NB4 (cell line): ENCODE measurements at regions not wholly inside any gene's neighbourhood (a gene's known extent, or its start where the extent isn't known, plus 50 kb on each side); places are given as distances from the start of the nearest gene placed in this dataset.

Experiments used
- DNase-seq: peaks from one replicate; pipeline ENCODE4 v3.0.0; 2010; ENCODE audit warnings: low read depth
- H3K4me3 ChIP-seq: one replicate; pipeline ENCODE4 v1.5.1; 2011; ENCODE audit warnings: mild to moderate bottlenecking, low read depth, low read length, moderate library complexity
- CTCF ChIP-seq: IDR thresholded peaks from one replicate; pipeline ENCODE4 v1.5.1; 2012; ENCODE audit warnings: low read depth, low read length
- MYC ChIP-seq: IDR thresholded peaks from 2 replicates; pipeline ENCODE4 v1.6.1; 2011; ENCODE audit warnings: low read depth, low read length
- POLR2A ChIP-seq: IDR thresholded peaks from 2 replicates; pipeline ENCODE4 v1.6.1; 2011; ENCODE audit warnings: mild to moderate bottlenecking; ENCODE audit not compliant: insufficient read length; ENCODE audit errors: extremely low read depth
- TF ChIP-seq, protein P1 (sequence below): IDR thresholded peaks from 2 replicates; pipeline ENCODE4 v1.6.1; 2011; ENCODE audit warnings: low read depth, low read length

DNA sequence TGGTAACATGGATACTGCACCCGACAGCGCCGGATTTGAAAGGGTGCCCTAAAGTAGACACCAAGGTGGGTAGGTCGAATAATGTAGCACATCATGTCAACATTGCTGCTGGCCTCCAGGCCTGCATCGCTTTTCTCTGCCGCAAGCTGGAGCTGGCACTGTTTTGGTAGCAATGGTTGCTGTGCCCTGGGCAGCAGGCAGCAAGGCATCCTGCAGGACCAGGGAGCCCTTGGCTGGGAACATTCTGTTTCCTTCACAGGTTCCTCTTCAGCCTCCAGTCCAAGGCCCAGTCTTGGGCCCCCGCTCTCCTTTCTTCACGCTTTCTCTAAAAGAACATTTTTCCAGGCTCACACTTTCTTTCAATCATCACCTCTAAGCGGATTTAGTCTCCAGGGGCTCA is 365.8 kb upstream of the JARID2 start:
- TF ChIP-seq POLR2A (no peak), MYC (no peak), CTCF (no peak)
- TF ChIP-seq, protein P1, sequence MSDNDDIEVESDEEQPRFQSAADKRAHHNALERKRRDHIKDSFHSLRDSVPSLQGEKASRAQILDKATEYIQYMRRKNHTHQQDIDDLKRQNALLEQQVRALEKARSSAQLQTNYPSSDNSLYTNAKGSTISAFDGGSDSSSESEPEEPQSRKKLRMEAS: no peak

DNA sequence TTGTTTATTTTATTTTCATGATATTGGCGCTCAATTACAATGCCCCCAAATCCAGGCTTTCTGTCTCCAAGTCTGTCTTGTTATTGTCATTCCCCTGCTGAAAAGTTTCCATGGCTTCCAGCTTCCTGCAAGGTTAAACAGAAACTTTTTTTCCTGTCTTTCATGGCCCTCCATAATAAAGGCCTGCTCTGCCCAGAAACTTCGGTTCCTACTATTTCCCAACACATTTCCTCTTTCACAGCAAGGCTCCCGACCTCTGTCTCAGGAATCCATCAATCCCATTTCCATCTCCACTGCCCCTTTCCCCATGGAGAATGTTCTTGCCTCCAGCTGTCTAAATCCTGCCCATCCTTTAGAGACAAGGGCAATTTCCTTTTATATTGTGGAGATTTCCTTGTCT is 365.2 kb upstream of the JARID2 start:
- TF ChIP-seq POLR2A (no peak), CTCF (no peak), MYC (no peak)
- TF ChIP-seq, protein P1: no peak

More for the DNA sequence above, 365.8 kb upstream of the JARID2 start:
- H3K4me3 ChIP-seq: no peak overlapping the region
- no peak for DNase-seq

DNA sequence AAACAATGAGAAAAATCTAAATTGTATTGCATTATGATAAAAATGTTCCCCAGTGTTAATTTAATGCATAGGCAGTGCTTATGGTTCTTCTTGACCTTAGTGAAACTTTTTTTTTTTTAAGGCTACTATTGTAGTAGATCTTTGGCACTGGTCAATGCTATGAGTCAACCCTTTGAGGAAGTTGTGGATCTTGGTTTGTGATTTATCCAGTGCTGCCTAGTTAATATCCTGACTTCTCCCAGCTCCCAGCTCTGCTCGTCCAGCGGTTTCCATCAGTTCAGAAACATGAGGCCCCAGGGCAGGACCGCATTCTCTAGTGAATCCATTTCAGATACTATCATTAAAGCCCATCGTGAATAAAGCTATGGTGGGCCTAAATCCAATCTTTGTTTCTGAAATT is 364.5 kb upstream of the JARID2 start:
- DNase-seq: peak; percentile 47
- no peak overlapping the region for H3K4me3 ChIP-seq
- no peak for TF ChIP-seq MYC

More for the DNA sequence above, 365.2 kb upstream of the JARID2 start:
- H3K4me3 ChIP-seq: no peak overlapping the region
- no peak for DNase-seq

DNA sequence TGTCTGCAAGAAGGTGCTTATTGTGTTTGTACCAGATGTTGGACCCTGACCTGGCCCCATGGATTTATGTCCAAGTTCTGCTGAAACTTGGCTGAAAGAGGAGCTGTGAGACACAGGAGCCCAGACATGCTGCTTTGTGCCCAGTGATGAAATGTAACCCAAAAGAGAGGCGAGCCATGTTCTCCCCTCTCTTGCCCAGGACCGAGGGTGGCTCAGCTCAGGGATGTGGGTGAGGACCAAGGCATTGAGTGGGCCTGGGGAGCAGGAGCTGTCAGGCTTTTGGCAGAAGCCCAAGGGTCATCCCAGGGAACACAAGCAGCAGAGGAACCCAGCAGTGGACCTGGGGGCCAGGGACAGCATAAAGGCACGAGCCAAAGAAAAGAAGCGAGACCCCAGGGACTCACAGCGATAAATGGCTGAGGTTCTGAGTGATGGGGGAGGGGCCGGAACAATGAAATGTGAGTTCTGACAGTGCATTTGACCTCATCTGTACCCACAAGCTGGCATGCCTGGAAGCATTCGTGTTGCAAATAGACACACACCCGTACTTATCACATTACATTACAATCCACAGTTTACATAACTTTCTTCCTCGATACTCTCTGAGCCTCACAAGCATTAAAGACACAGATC is 363.4 kb upstream of the JARID2 start:
- TF ChIP-seq, protein P1: no peak
- TF ChIP-seq MYC (no peak), POLR2A (no peak), CTCF (no peak)
- no peak overlapping the region for H3K4me3 ChIP-seq
- DNase-seq: peak; percentile 52

DNA sequence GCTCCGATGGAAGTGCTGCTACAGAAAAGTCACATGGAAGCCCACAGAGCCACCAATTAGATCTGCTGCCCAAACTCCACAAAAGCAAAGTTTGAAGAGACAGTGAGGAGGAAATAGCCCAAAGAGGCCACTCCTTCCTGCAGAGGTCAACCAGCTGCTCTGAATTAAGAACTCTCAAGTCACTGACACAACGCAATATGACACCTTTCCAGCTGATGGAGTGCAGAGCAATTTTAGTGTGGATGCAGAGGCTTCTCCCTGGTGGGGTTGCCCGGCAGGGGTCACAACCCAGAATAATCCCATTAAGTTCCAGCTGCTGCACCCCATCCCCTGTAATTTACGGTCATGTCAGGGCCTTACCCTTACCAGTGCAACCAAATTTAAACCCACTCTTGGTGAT is 361.9 kb upstream of the JARID2 start:
- peak; percentile 52 for DNase-seq
- TF ChIP-seq, protein P1: 0 out of 2 replicates have a peak, but pooled peaks have one; percentile 39
- TF ChIP-seq POLR2A: no peak
- H3K4me3 ChIP-seq: no peak overlapping the region

DNA sequence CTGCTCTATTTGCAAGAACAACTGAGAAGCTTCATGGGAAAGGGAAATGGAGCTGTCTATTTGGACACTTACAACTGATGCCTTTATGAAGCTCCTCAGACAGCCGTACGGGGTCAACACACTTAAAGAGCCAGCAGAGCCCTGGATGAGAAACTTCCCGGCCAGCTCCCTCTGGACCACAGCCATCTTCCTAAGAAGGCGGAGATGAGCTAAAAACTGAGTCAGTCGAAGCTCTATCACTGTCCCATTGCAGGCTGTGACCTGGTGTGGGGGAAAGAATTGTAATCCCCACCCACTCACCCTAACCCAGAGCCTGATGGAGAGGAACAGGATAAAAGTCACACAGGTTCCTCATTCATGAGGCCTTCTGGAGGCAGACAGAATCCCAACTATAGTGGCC is 360.4 kb upstream of the JARID2 start:
- no peak overlapping the region for H3K4me3 ChIP-seq
- no peak for DNase-seq
- TF ChIP-seq, protein P1: no peak
- TF ChIP-seq POLR2A (no peak), CTCF (no peak), MYC (no peak)

DNA sequence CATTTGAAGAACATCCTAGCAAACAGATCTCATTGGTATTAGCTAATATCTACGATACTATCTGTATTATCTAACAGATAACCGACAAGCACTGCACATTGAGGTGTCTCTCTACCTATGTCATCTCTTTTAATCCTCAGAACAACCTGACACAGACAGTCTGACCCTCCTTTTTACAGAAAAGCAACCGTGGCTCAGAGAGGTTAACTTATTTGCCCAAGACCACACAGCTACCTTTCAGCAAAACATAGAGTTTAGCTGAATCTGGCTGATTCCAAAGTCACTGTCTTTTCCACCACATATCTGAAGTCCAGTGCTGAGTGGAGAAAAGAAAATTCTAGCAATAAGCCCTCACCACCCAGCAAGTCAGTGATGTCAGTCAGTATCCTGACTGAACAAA is 358.7 kb upstream of the JARID2 start:
- no peak for TF ChIP-seq CTCF
- no peak for TF ChIP-seq POLR2A
- TF ChIP-seq MYC: no peak
- TF ChIP-seq, protein P1: no peak
- H3K4me3 ChIP-seq: no peak overlapping the region
- DNase-seq: no peak
